Stimulated activated CD8-positive, alpha-beta memory T cell treated with anti-CD3 and anti-CD28 coated beads, Interleukin-12 subunit alpha, Interleukin-12 subunit beta, amount 100 ng/mL, for 24 hours (primary cell): ENCODE measurements at regions not wholly inside any gene's neighbourhood (a gene's known extent, or its start where the extent isn't known, plus 50 kb on each side); places are given as distances from the start of the nearest gene placed in this dataset.

ENCODE experiments used
- DNase-seq: peaks from one replicate; pipeline ENCODE4 v3.0.0-alpha.2; 2020; ENCODE audit errors: extremely low read depth

DNA sequence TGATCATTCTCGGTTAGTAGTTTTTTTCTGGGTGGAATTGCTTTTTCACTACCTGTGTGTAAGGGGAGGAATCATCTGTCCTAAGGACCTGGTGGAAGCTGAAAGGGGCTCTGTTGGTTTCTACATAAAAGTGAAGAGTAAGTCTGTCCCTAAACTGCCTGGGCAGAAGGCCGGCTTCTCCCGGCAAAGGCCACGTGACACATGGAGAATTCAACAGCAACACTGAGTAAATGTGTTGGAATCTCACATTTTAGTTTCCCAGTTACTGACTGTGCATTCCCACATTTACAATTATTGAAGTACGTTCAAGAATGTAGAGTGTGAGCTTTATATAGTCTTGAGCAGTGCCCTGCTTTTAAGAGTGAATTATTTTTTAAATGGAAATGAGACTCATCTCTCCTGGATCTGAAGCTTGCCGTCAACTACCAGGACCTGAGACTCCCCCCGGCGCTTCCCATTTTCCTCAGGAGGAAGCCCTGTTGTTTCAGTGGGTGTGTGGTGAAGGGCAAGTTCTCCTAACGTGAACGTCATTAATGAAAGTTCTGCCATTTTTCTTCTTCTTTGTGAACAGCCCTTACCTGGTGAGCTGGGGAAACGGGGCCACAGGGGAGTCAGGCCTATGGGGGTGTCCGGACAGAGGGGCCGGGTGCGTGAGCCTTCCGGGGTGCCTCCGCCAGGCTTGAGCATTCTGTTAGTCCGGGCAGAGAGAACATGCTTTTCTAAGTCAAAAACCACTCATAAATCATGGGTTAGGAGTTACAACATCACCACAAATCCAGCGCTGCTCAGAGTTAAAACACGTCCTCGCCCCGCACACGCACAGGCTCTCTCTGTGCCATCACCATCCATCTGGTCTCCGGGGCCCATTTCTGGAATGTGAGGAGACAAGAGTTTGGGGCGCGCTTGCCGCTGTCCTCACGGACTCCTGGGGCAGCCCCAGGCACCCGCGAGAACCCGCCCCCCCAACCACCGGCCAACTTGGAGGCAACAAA is 56.6 kb upstream of the SMOC2 start:
- DNase-seq: no peak

DNA sequence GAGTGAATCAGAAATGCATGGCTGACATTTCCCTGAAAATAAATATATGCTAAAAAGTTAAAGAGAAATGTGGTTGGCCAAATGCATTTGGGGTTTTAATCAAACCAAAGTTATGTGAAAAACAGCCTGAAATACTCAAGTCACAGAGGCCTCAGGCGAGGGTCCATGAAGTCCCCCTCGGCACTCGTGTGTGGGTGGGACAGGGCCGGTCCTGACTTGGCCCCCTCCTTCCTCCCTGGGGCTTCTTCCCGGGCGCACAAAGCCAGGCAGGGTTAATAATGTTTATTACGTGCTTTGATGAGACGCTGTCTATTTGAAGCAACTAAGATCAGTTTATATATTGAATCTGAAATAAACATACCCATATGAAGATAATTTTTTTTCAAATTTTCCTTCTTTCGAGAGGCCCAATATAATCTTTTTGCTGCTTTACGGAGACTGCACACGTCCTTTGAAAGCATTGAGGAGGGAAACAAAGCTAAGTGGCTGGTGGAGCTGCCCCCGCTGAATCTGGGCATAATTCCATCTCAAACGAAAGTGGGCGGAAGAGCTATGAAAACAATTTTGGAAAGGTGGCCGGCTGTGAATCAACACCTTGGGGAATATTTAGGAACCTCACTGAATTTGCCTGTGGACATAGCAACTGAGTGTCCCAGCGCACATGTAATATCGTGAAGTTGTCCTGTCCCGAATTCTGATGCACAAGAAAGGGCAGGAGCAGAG is 55.8 kb upstream of the SMOC2 start:
- no peak for DNase-seq

DNA sequence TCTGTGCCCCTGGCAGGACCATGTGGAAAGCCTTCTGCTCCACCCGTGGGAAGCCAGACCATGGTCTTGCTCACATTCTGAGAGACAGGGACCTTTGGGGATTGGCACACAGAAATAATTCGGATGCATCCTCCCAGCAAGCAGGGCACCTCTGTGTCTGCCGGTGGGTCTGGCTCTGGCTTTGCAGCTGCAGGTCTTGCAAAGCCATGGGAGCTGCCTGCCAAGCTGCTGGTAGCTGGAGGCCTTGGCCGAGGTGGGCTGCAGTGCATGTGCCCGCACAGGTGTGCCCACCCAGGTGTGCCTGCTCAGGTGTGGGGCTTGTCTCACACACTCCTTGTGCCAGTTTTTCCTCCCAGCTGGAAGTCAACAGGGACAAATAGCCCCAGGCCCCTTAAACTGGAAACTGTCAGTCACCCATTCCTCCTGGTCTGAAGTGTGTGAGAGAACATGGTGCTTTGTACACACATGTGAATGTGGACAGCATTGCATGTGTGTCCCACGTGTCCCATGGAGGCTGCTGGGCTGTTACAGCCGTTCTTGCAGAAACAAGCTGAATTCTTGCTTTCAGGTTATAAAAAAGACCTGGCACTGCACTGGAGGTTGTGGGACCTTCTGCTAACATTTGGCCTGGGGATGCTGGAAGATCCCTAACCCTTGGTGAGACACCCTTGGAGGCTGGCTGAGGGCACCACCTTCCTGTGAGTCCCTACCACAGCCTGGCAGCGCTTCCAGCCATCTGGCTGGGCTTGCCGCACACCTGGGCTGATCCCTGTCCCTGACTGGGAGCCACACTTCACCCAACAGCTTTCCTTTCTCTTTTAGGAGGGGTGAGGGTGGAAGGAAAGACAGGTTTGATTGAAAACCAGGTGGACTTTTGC is 54.9 kb upstream of the SMOC2 start:
- no peak for DNase-seq

DNA sequence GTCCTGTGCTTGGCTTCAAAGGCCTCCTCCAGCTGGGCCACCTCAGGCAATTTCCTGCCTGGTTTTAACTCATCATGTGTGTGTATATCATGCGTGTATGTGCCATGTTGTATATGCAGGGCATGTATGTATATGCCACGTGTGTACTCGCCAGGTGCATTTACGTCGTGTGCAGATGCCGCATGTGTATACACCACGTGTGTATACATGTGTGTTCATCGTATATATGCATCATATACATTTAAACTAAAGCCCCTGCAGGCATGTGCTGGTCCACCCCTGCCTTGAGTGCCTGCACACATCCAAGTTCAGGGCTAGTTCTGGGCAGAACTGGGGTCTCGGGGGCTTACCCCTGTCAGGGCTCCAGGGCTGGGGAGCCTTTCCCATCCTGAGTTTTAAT is 54.0 kb upstream of the SMOC2 start:
- DNase-seq: no peak

DNA sequence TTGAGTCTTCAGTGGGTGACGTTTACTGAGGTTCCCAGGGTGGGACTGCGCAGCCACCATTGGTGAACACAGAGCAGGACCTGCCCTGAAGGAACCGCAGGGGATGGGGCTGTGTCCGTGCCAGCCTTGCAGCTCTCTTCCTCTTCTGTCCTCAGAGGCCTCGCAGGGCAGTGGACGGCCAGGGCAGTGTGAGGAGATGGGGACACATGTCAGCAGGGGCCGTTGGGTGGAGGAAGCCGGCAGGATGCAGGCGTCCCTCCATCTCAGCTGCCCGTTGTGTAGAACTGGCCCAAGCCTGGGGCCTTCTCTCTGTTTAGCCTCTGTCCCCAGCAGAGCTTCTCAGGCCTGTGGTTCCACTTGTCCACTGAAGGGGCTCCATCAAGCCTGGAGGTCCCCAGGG is 53.6 kb upstream of the SMOC2 start:
- no peak for DNase-seq

DNA sequence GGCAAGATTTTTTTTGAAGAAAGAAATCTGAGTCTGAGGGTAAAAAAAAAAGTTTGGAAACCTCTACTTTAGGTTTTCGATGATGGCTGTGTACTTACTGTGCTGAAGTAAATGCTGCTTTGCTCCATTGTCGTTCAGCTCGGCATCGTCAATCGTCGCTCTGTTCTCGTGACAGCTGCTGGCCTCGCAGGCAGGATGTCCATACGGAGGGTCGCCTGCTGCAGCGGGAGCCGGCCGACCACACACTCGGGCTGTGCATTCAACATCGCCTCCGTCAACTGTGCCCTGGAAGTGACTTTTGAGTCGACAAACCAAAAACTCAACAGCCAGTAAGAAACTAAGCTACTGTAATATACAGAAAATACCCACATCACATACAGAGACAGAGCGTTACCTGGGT is 53.1 kb upstream of the SMOC2 start:
- no peak for DNase-seq

DNA sequence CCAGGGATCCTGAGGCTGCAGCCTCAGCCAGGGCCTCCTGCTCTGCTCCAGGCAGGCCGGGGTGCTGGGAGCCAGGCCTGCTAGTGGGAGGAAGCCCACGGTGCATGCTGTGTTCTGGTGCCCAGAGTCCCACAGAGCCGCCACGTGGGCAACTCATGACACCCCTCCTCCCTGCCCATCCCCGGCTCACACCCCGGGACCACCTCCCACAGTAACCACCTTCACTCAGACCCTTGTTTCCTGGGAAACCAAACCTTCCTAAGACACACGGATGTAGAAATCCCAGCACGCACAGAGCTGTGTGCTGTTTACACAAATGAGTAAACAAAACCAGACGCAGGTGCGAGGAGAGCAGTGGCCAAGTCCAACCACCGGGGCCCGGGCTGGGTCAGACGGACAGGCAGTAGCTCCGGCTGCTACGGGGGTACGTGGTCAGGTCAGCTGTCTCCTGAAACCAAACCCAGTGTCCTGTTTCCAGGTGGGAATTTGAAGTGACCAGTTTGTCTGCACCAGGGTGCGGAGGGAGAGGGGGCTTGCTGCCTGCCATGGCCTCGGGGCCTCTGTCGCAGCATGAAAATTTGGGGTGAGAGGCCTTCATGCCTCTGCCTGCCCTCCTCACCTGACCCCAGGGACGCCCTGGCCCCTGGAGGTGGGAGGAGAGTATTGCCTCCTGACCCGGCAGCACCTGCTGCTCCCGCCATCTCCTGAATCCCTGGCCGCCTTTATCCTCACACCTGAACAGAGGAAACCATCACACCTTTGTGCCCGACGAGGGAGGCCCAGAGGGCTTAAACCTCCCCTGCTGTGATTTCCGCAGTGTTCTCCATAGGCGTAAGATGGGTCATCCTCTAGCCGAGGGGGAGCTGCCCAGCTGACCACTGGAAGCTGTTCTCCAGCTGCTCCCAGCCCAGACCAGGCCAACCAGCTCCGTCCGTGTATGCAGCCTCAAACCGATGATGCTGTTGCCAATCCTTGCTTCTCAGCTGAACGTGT is 52.0 kb upstream of the SMOC2 start:
- DNase-seq: no peak

DNA sequence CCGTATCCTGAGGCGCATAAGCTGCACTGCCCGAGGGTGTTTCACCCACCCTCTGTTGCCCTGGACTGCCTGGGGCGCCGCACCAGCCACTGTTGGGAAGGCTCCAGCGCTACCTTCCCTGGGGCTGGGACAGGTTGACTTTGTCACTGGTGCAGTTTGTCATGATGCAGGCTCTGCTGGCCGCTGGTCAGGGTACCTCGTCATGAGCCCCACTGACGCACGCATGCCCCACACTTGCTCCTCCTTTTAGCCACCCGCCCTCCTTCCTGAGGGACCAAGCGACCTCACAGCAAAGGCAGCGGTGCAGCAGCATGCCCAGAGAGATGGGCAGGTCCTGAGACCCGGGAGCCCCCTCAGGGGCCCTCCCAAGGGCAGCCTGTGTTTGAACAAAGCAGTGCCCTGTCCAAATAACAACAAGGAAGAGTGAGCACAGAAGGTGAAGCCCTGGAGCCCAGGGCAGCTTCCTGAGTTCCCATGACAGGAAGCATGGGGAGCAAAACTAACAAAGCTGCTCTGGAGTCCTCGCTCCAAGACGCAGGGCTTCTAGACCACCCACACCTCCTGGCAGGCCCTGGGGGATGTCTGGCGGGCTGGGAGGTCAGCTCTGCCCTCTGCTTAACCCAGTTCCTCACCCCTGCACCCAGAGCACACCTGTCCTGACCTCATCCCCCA is 50.1 kb upstream of the SMOC2 start:
- no peak for DNase-seq
